ENCODE measurements at regions not wholly inside any gene's neighbourhood (a gene's known extent, or its start where the extent isn't known, plus 50 kb on each side); places are given as distances from the start of the nearest gene placed in this dataset.

DNA sequence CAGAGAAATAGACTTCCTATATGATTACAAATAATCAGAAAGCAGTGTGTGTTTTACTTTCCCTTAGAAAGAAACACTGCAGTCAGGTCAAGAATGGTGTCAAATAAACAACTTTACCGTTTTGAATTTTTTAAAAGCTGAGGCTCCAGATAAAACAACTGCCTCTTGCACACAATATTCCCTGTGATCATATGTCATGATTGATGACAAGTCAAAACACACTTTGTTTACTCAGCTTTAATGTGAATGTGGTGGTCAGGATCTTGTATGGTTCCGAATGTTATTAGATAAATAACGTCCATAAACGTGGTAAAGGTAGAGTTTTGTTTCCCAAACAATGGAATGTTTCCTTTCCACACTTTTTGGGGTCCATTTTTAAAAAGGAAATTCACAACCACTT is 428.4 kb upstream of the MDFIC2 start:
- no peaks in the 10 kb centered on the region for H3K9me3 Mint-ChIP-seq
- H3K27ac Mint-ChIP-seq: no peak overlapping the region
- H3K36me3 Mint-ChIP-seq (ENCODE audit: low read depth): no peaks in the 10 kb centered on the region
- no peaks in the 10 kb centered on the region for H3K4me1 Mint-ChIP-seq (ENCODE audit: low read depth)
- H3K4me3 Mint-ChIP-seq (ENCODE audit: low read depth): no peak overlapping the region
- H3K27me3 Mint-ChIP-seq (ENCODE audit: low read depth): peaks cover 5% of the 10 kb centered on the region
- no peak for DNase-seq (ENCODE audit: low spot score)
- intact Hi-C loops (cut with micrococcal nuclease): no loop called here

GRCh38 chr3:70740071-70740470 is 427.6 kb upstream of the MDFIC2 start:
- no peak for DNase-seq (ENCODE audit: low spot score)
- no peak overlapping the region for H3K4me3 Mint-ChIP-seq (ENCODE audit: low read depth)
- no peak overlapping the region for H3K27ac Mint-ChIP-seq
- H3K36me3 Mint-ChIP-seq (ENCODE audit: low read depth): no peaks in the 10 kb centered on the region
- intact Hi-C loops (cut with micrococcal nuclease): no loop called here
- H3K9me3 Mint-ChIP-seq: no peaks in the 10 kb centered on the region
- no peaks in the 10 kb centered on the region for H3K4me1 Mint-ChIP-seq (ENCODE audit: low read depth)
- peaks cover 5% of the 10 kb centered on the region for H3K27me3 Mint-ChIP-seq (ENCODE audit: low read depth)

GRCh38 chr3:70738291-70738681 is 425.8 kb upstream of the MDFIC2 start:
- Mint-ChIP-seq H3K9me3 (no peaks in the 10 kb centered on the region), H3K27ac (no peak overlapping the region), H3K36me3 (ENCODE audit: low read depth) (no peaks in the 10 kb centered on the region), H3K4me3 (ENCODE audit: low read depth) (no peak overlapping the region), H3K27me3 (ENCODE audit: low read depth) (peaks cover 7% of the 10 kb centered on the region), H3K4me1 (ENCODE audit: low read depth) (no peaks in the 10 kb centered on the region)
- no peak for DNase-seq (ENCODE audit: low spot score)
- intact Hi-C loops (cut with micrococcal nuclease): no loop called here

DNA sequence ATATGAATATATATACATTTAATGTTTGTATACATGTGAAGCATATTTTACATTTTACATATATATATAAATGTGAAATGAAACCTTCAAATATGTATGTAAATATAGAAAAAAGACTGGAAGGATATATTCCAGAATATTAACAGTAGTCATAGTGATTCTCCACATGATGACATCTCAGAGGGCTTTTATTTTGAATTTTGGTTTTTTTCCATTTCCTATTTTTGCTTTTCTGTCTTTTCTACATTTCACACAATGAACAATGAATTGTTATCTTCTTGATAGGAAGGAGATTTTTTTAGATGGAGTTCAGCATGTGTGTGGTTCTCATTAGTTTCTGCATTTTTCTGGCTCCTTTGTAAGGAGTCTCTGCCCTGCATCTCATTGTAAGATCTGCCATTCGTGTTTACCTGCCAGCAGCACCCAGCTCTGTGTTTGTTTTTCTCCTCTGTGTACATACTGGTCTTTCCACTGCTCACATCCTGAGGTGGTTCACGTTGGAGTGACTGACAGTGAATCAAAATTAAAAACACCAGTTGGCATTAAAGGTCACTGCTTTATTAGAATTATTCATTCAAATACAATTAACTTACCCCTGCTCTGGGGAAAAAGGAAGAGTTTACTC is 425.3 kb upstream of the MDFIC2 start:
- intact Hi-C loops (cut with micrococcal nuclease): no loop called here
- Mint-ChIP-seq H3K4me3 (ENCODE audit: low read depth) (no peak overlapping the region), H3K9me3 (no peaks in the 10 kb centered on the region)

DNA sequence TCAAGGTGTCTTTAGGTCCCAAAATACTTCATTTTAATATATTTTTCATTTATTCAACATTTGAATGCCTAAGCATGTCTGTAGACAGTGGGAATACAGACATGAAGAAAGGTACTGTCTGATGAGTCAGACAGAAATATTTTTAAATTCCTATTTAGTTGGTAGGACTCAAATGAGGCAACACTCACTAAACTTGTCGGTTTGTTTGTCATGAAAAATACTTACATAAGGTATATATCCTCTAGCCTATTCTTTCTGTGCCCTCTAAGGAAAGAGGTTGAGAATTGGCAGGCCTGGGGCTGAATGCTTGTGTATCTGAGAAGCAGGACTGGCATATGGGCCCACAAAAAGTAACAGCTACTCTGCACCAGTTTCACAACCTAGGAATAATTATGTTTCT is 423.6 kb upstream of the MDFIC2 start:
- intact Hi-C loops (cut with micrococcal nuclease): no loop called here
- Mint-ChIP-seq H3K4me3 (ENCODE audit: low read depth) (no peak overlapping the region), H3K36me3 (ENCODE audit: low read depth) (no peaks in the 10 kb centered on the region), H3K4me1 (ENCODE audit: low read depth) (no peaks in the 10 kb centered on the region), H3K9me3 (no peaks in the 10 kb centered on the region), H3K27me3 (ENCODE audit: low read depth) (peaks cover 10% of the 10 kb centered on the region), H3K27ac (no peak overlapping the region)
- no peak for DNase-seq (ENCODE audit: low spot score)

More for the DNA sequence above, 425.3 kb upstream of the MDFIC2 start:
- Mint-ChIP-seq H3K27ac (no peak overlapping the region), H3K36me3 (ENCODE audit: low read depth) (no peaks in the 10 kb centered on the region), H3K27me3 (ENCODE audit: low read depth) (peaks cover 7% of the 10 kb centered on the region), H3K4me1 (ENCODE audit: low read depth) (no peaks in the 10 kb centered on the region)
- DNase-seq (ENCODE audit: low spot score): no peak

GRCh38 chr3:70734756-70735155 is 422.3 kb upstream of the MDFIC2 start:
- DNase-seq (ENCODE audit: low spot score): no peak
- Mint-ChIP-seq H3K27ac (no peak overlapping the region), H3K36me3 (ENCODE audit: low read depth) (no peaks in the 10 kb centered on the region), H3K4me1 (ENCODE audit: low read depth) (no peaks in the 10 kb centered on the region), H3K27me3 (ENCODE audit: low read depth) (peaks cover 10% of the 10 kb centered on the region), H3K4me3 (ENCODE audit: low read depth) (no peak overlapping the region), H3K9me3 (no peaks in the 10 kb centered on the region)
- intact Hi-C loops (cut with micrococcal nuclease): no loop called here

- no peak for DNase-seq (ENCODE audit: low spot score)
- H3K27ac Mint-ChIP-seq: no peak overlapping the region
- no peaks in the 10 kb centered on the region for H3K4me1 Mint-ChIP-seq (ENCODE audit: low read depth)
- intact Hi-C loops (cut with micrococcal nuclease): no loop called here
- H3K9me3 Mint-ChIP-seq: no peaks in the 10 kb centered on the region
- no peak overlapping the region for H3K4me3 Mint-ChIP-seq (ENCODE audit: low read depth)
- H3K27me3 Mint-ChIP-seq (ENCODE audit: low read depth): peaks cover 14% of the 10 kb centered on the region
- H3K36me3 Mint-ChIP-seq (ENCODE audit: low read depth): no peaks in the 10 kb centered on the region
Measured at GRCh38 chr3:70731046-70731445, 418.6 kb upstream of the MDFIC2 start.

- no peak for DNase-seq (ENCODE audit: low spot score)
- Mint-ChIP-seq H3K36me3 (ENCODE audit: low read depth) (no peaks in the 10 kb centered on the region), H3K4me1 (ENCODE audit: low read depth) (no peaks in the 10 kb centered on the region), H3K9me3 (no peaks in the 10 kb centered on the region), H3K27me3 (ENCODE audit: low read depth) (peaks cover 14% of the 10 kb centered on the region), H3K27ac (no peak overlapping the region), H3K4me3 (ENCODE audit: low read depth) (no peak overlapping the region)
- intact Hi-C loops (cut with micrococcal nuclease): no loop called here
Measured at GRCh38 chr3:70729845-70730244, 417.4 kb upstream of the MDFIC2 start.

DNA sequence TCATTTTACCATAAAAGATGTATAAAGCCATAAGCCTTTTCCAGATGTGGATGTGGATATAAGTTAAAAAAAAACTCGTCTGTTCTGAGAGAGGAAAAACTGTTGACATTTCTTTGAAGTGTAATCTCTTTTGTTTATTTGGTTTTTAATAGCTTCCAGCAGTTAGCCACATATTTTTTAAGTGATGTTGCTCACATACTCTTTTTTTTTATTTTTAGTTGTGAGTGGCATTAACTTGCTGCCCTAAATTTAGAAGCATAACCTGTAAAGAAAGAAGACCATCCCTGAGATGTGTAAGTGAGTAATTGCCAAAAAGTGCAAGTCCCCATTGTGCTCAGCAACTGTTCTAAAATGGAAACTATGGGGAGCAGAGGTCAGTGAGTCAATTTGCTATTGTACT is 415.9 kb upstream of the MDFIC2 start:
- H3K27me3 Mint-ChIP-seq (ENCODE audit: low read depth): peaks cover 13% of the 10 kb centered on the region
- no peak overlapping the region for H3K4me3 Mint-ChIP-seq (ENCODE audit: low read depth)
- DNase-seq (ENCODE audit: low spot score): no peak
- H3K27ac Mint-ChIP-seq: no peak overlapping the region
- H3K9me3 Mint-ChIP-seq: no peaks in the 10 kb centered on the region
- H3K36me3 Mint-ChIP-seq (ENCODE audit: low read depth): no peaks in the 10 kb centered on the region
- H3K4me1 Mint-ChIP-seq (ENCODE audit: low read depth): no peaks in the 10 kb centered on the region
- intact Hi-C loops (cut with micrococcal nuclease): no loop called here

GRCh38 chr3:70726961-70727360 is 414.5 kb upstream of the MDFIC2 start:
- Mint-ChIP-seq H3K4me3 (ENCODE audit: low read depth) (no peak overlapping the region), H3K27ac (no peak overlapping the region), H3K4me1 (ENCODE audit: low read depth) (no peaks in the 10 kb centered on the region), H3K36me3 (ENCODE audit: low read depth) (no peaks in the 10 kb centered on the region), H3K27me3 (ENCODE audit: low read depth) (peaks cover 8% of the 10 kb centered on the region), H3K9me3 (no peaks in the 10 kb centered on the region)
- intact Hi-C loops (cut with micrococcal nuclease): no loop called here
- no peak for DNase-seq (ENCODE audit: low spot score)

- Mint-ChIP-seq H3K4me1 (ENCODE audit: low read depth) (no peaks in the 10 kb centered on the region), H3K4me3 (ENCODE audit: low read depth) (no peak overlapping the region), H3K27ac (no peak overlapping the region), H3K9me3 (no peaks in the 10 kb centered on the region), H3K36me3 (ENCODE audit: low read depth) (no peaks in the 10 kb centered on the region), H3K27me3 (ENCODE audit: low read depth) (peaks cover 8% of the 10 kb centered on the region)
- DNase-seq (ENCODE audit: low spot score): no peak
- intact Hi-C loops (cut with micrococcal nuclease): no loop called here
Measured at GRCh38 chr3:70726096-70726938, 413.9 kb upstream of the MDFIC2 start.

- no peak overlapping the region for H3K4me3 Mint-ChIP-seq (ENCODE audit: low read depth)
- intact Hi-C loops (cut with micrococcal nuclease): no loop called here
- DNase-seq (ENCODE audit: low spot score): no peak
- H3K4me1 Mint-ChIP-seq (ENCODE audit: low read depth): no peaks in the 10 kb centered on the region
- peaks cover 8% of the 10 kb centered on the region for H3K27me3 Mint-ChIP-seq (ENCODE audit: low read depth)
- H3K27ac Mint-ChIP-seq: no peak overlapping the region
- H3K36me3 Mint-ChIP-seq (ENCODE audit: low read depth): no peaks in the 10 kb centered on the region
- no peaks in the 10 kb centered on the region for H3K9me3 Mint-ChIP-seq
Measured at GRCh38 chr3:70722018-70722417, 409.6 kb upstream of the MDFIC2 start.

- Mint-ChIP-seq H3K27me3 (ENCODE audit: low read depth) (peaks cover 13% of the 10 kb centered on the region), H3K27ac (no peak overlapping the region), H3K9me3 (peaks cover 18% of the 10 kb centered on the region), H3K36me3 (ENCODE audit: low read depth) (no peaks in the 10 kb centered on the region), H3K4me3 (ENCODE audit: low read depth) (no peak overlapping the region), H3K4me1 (ENCODE audit: low read depth) (peaks cover 2% of the 10 kb centered on the region)
- no peak for DNase-seq (ENCODE audit: low spot score)
- intact Hi-C loops (cut with micrococcal nuclease): no loop called here
Measured at GRCh38 chr3:70716832-70717231, 404.4 kb upstream of the MDFIC2 start.
